CD4-positive, alpha-beta T cell (primary cell): ENCODE measurements at regions not wholly inside any gene's neighbourhood (a gene's known extent, or its start where the extent isn't known, plus 50 kb on each side); places are given as distances from the start of the nearest gene placed in this dataset.

ENCODE experiments used
- ATAC-seq: fragments of 200-7000 bp; cut with Tn5 transposase; one replicate; pipeline ENCODE4 v1.10.0; 2022; ENCODE audit warnings: mild to moderate bottlenecking; ENCODE audit not compliant: poor library complexity
- CTCF ChIA-PET: fragments of 350-600 bp; sonication (Branson Sonifier 250); formaldehyde crosslinking; loops from one replicate; lab custom pipeline; 2021; ENCODE audit warnings: antibody characterized with exemption, inconsistent platforms; lab: Charles Lee
- POLR2A ChIA-PET: fragments of 350-600 bp; sonication (Branson Sonifier 250); formaldehyde crosslinking; loops from one replicate; lab custom pipeline; 2021; ENCODE audit warnings: antibody characterized with exemption, inconsistent platforms; lab: Charles Lee
- DNase-seq, 14 experiments: peaks; one replicate each; pipeline ENCODE4 v3.0.0-alpha.2; 2013 to 2020; ENCODE audit warnings: mixed read lengths in 2 of 14
- H3K27ac ChIP-seq, 2 donors: one replicate each; pipeline versions ENCODE4 v1.5.1 to v1.7.0; 2013; ENCODE audit warnings: low read length in 2 of 2, low read depth in 1 of 2, mild to moderate bottlenecking in 1 of 2
- H3K27me3 ChIP-seq, 2 experiments: 1 replicate in 1 of 2; 2 replicates in 1 of 2; pipeline versions ENCODE4 v1.6.1 to v1.7.0; 2013; ENCODE audit warnings: low read length in 2 of 2, control low read depth in 1 of 2, mild to moderate bottlenecking in 1 of 2, moderate library complexity in 1 of 2; ENCODE audit not compliant: insufficient read depth in 2 of 2, control insufficient read depth in 1 of 2
- H3K36me3 ChIP-seq: one replicate; pipeline ENCODE4 v1.6.1; 2013; ENCODE audit warnings: low read length, control low read depth; ENCODE audit not compliant: insufficient read depth
- H3K4me1 ChIP-seq: one replicate; pipeline ENCODE4 v1.6.1; 2013; ENCODE audit warnings: low read length, control low read depth; ENCODE audit not compliant: insufficient read depth
- H3K4me3 ChIP-seq: one replicate; pipeline ENCODE4 v1.5.1; 2013; ENCODE audit warnings: mild to moderate bottlenecking, low read length, moderate library complexity
- H3K9me3 ChIP-seq, 2 experiments: 1 replicate in 1 of 2; 2 replicates in 1 of 2; pipeline versions ENCODE4 v1.6.1 to v1.7.0; 2013; ENCODE audit warnings: low read length in 2 of 2, mild to moderate bottlenecking in 2 of 2, control low read depth in 1 of 2, moderate library complexity in 1 of 2; ENCODE audit not compliant: control insufficient read depth in 1 of 2, insufficient read depth in 1 of 2
- H3K27ac Mint-ChIP-seq: one replicate; pipeline ENCODE4 v1.8.0; 2020; ENCODE audit warnings: mixed read lengths
- H3K27me3 Mint-ChIP-seq: one replicate; pipeline ENCODE4 v1.8.0; 2021; ENCODE audit warnings: mixed read lengths
- H3K36me3 Mint-ChIP-seq: one replicate; pipeline ENCODE4 v1.8.0; 2021; ENCODE audit warnings: low read depth, mixed read lengths
- H3K4me1 Mint-ChIP-seq: one replicate; pipeline ENCODE4 v1.8.0; 2021; ENCODE audit warnings: low read depth, mixed read lengths
- H3K4me3 Mint-ChIP-seq: one replicate; pipeline ENCODE4 v1.8.0; 2020; ENCODE audit warnings: mild to moderate bottlenecking, mixed read lengths
- H3K9me3 Mint-ChIP-seq: one replicate; pipeline ENCODE4 v1.8.0; 2020; ENCODE audit warnings: mixed read lengths
- CTCF ChIP-seq: fragments of 200-600 bp; IDR thresholded peaks from one replicate; pipeline ENCODE4 v1.8.0; 2022; ENCODE audit warnings: antibody characterized with exemption, mild to moderate bottlenecking
- intact Hi-C, 2 experiments: fragments of 100-400 bp; cut with DNase I in 1 of 2; cut with micrococcal nuclease in 1 of 2; formaldehyde crosslinking; loops; one replicate each; pipeline versions ENCODE4 v1.15.1 to v1.9.0; 2023 to 2025; cut with DNase I, micrococcal nuclease

- H3K4me1 Mint-ChIP-seq, result no peaks in the 10 kb centered on the region
- ATAC-seq (no peak), DNase-seq (no peak)
- ChIA-PET CTCF (no interaction called here), POLR2A (no interaction called here)
- TF ChIP-seq CTCF, result no peak
- intact Hi-C loops, result no loop called here
- H3K9me3 Mint-ChIP-seq, result no peaks in the 10 kb centered on the region
- H3K4me1 ChIP-seq, result no peaks in the 10 kb centered on the region
- no peak overlapping the region for H3K27ac ChIP-seq
- H3K4me3 ChIP-seq, result no peak overlapping the region
- no peaks in the 10 kb centered on the region for H3K27me3 ChIP-seq
- H3K27me3 Mint-ChIP-seq, result no peaks in the 10 kb centered on the region
- H3K9me3 ChIP-seq, result no peaks in the 10 kb centered on the region
- H3K36me3 Mint-ChIP-seq, result no peaks in the 10 kb centered on the region
- H3K36me3 ChIP-seq, result no peaks in the 10 kb centered on the region
- no peak overlapping the region for H3K4me3 Mint-ChIP-seq
- H3K27ac Mint-ChIP-seq, result no peak overlapping the region
Measured at GRCh38 chr5:163880302-163880701, 374.9 kb downstream of the MAT2B start.

GRCh38 chr5:163885117-163885516 is 379.7 kb downstream of the MAT2B start:
- Mint-ChIP-seq H3K27ac (no peak overlapping the region), H3K27me3 (no peaks in the 10 kb centered on the region)

GRCh38 chr5:163887854-163888253 is 382.4 kb downstream of the MAT2B start:
- Mint-ChIP-seq H3K4me3 (no peak overlapping the region), H3K27ac (no peak overlapping the region), H3K27me3 (no peaks in the 10 kb centered on the region), H3K36me3 (no peaks in the 10 kb centered on the region), H3K4me1 (no peaks in the 10 kb centered on the region), H3K9me3 (no peaks in the 10 kb centered on the region)
- Histone ChIP-seq H3K27ac (no peak overlapping the region), H3K27me3 (no peaks in the 10 kb centered on the region), H3K4me3 (no peak overlapping the region), H3K36me3 (no peaks in the 10 kb centered on the region), H3K9me3 (no peaks in the 10 kb centered on the region), H3K4me1 (no peaks in the 10 kb centered on the region)
- TF ChIP-seq CTCF, result no peak
- POLR2A ChIA-PET, result no interaction called here
- ATAC-seq (no peak), DNase-seq (no peak)
- intact Hi-C loops, result no loop called here
- CTCF ChIA-PET, result no interaction called here

More at GRCh38 chr5:163885117-163885516, 379.7 kb downstream of the MAT2B start:
- ChIA-PET POLR2A (no interaction called here), CTCF (no interaction called here)
- Histone ChIP-seq H3K36me3 (no peaks in the 10 kb centered on the region), H3K27me3 (no peaks in the 10 kb centered on the region), H3K9me3 (no peaks in the 10 kb centered on the region), H3K27ac (no peak overlapping the region), H3K4me1 (no peaks in the 10 kb centered on the region), H3K4me3 (no peak overlapping the region)
- intact Hi-C loops, result no loop called here
- Mint-ChIP-seq H3K9me3 (no peaks in the 10 kb centered on the region), H3K36me3 (no peaks in the 10 kb centered on the region), H3K4me1 (no peaks in the 10 kb centered on the region), H3K4me3 (no peak overlapping the region)
- TF ChIP-seq CTCF, result no peak
- ATAC-seq (no peak), DNase-seq (no peak)
